HepG2 (cell line): ENCODE measurements at regions not wholly inside any gene's neighbourhood (a gene's known extent, or its start where the extent isn't known, plus 50 kb on each side); places are given as distances from the start of the nearest gene placed in this dataset.
"Not testable (repeated sequence)": the region's sequence is repeated elsewhere in the genome, so short reads cannot be mapped to it uniquely, and the experiment has no call there.

Source experiments
- ATAC-seq: fragments of 200-7000 bp; cut with Tn5 transposase; 3 replicates; pipeline ENCODE4 v1.9.1; 2020; ENCODE audit warnings: mild to moderate bottlenecking, moderate library complexity
- BruUV-seq: library from RNA; stranded (reverse); fragments of 400-500 nt; replicated peaks from 2 replicates; lab custom pipeline; 2021; lab: Mats Ljungman, UMichigan
- CTCF ChIA-PET: fragments of 300-600 bp; formaldehyde crosslinking; extraction: SDS; loops from one replicate; lab custom pipeline; 2021; ENCODE audit warnings: low total read pairs, inconsistent platforms, low intra/inter-chr PET ratio; lab: Yijun Ruan, JAX
- POLR2A ChIA-PET: fragments of 350-600 bp; sonication (Branson Sonifier 250); formaldehyde crosslinking; loops from one replicate; lab custom pipeline; 2020; ENCODE audit warnings: antibody characterized with exemption, inconsistent platforms; lab: Yijun Ruan, JAX
- DNase-seq: peaks from one replicate; pipeline ENCODE4 v3.0.0-alpha.2; 2015; ENCODE audit warnings: low spot score
- FAIRE-seq: peaks from 3 replicates; lab custom pipeline; 2011; peaks lifted over from hg19 to GRCh38; lab: Jason Lieb, UNC
- H2AFZ ChIP-seq: one replicate; pipeline ENCODE4 v1.6.1; 2011; ENCODE audit warnings: low read length, inconsistent platforms
- H3K27ac ChIP-seq: fragments of 300-600 bp; 3 replicates; pipeline ENCODE4 v1.8.0; 2011; ENCODE audit warnings: mixed run types, mild to moderate bottlenecking, mixed read lengths, low read length, inconsistent platforms; ENCODE audit not compliant: insufficient read depth; ENCODE audit errors: extremely low read length
- H3K27me3 ChIP-seq, 2 experiments: fragments of 200-600 bp in 1 of 2; 2 replicates in 1 of 2; 3 replicates in 1 of 2; pipeline versions ENCODE4 v1.6.0 to v1.8.0; 2011; ENCODE audit warnings: low read length in 2 of 2, mild to moderate bottlenecking in 2 of 2, moderate library complexity in 2 of 2, inconsistent platforms in 1 of 2; ENCODE audit not compliant: insufficient read depth in 2 of 2, control insufficient read depth in 1 of 2
- H3K36me3 ChIP-seq, 2 experiments: fragments of 200-600 bp in 1 of 2; replicated peaks in 1 of 2; 2 replicates in 1 of 2; 3 replicates in 1 of 2; pipeline versions ENCODE4 v1.5.1 to v1.8.0; 2011; ENCODE audit warnings: low read length in 2 of 2, inconsistent platforms in 1 of 2; ENCODE audit not compliant: insufficient read depth in 2 of 2, control insufficient read depth in 1 of 2
- H3K4me1 ChIP-seq: 2 replicates; pipeline ENCODE4 v1.5.1; 2012; ENCODE audit warnings: low read length, inconsistent platforms; ENCODE audit not compliant: insufficient read depth
- H3K4me2 ChIP-seq: 2 replicates; pipeline ENCODE4 v1.6.0; 2011; ENCODE audit warnings: low read depth, low read length, inconsistent platforms
- H3K4me3 ChIP-seq, 3 experiments: fragments of 200-600 bp in 1 of 3; sonication (generic), shearing (Covaris generic) in 1 of 3; replicated peaks in 1 of 3; 2 replicates each; pipeline ENCODE4 v1.5.1; 2011 to 2016; ENCODE audit warnings: low read length in 3 of 3, inconsistent platforms in 2 of 3, low read depth in 2 of 3, mild to moderate bottlenecking in 2 of 3, control low read depth in 1 of 3, mixed read lengths in 1 of 3; ENCODE audit not compliant: insufficient read depth in 1 of 3
- H3K79me2 ChIP-seq: one replicate; pipeline ENCODE4 v1.6.1; 2011; ENCODE audit warnings: low read length, inconsistent platforms; ENCODE audit not compliant: insufficient read depth
- H3K9ac ChIP-seq: 2 replicates; pipeline ENCODE4 v1.6.0; 2011; ENCODE audit warnings: mild to moderate bottlenecking, low read depth, low read length, inconsistent platforms; ENCODE audit not compliant: insufficient read depth
- H3K9me3 ChIP-seq: 2 replicates; pipeline ENCODE4 v1.5.1; 2012; ENCODE audit warnings: mild to moderate bottlenecking, low read length
- H4K20me1 ChIP-seq: 2 replicates; pipeline ENCODE4 v1.6.0; 2011; ENCODE audit warnings: inconsistent platforms, mild to moderate bottlenecking, low read length, moderate library complexity; ENCODE audit not compliant: insufficient read depth
- ATF7-NPFF ChIP-seq: sonication (generic); formaldehyde crosslinking; IDR thresholded peaks from 2 replicates; pipeline ENCODE4 v1.8.1; 2023; ENCODE audit warnings: mild to moderate bottlenecking, low read depth, missing genetic modification reagents, moderate library complexity
- JARID2 ChIP-seq: sonication (generic); formaldehyde crosslinking; IDR thresholded peaks from 2 replicates; pipeline ENCODE4 v1.8.1; 2023; ENCODE audit warnings: missing genetic modification reagents, inconsistent platforms; ENCODE audit not compliant: insufficient replicate concordance
- PITX1 ChIP-seq: sonication (generic); formaldehyde crosslinking; IDR thresholded peaks from 2 replicates; pipeline ENCODE4 v1.5.1; 2020; ENCODE audit warnings: mild to moderate bottlenecking, missing genetic modification reagents
- SMC3 ChIP-seq: IDR thresholded peaks from 2 replicates; pipeline ENCODE4 v1.6.1; 2011; ENCODE audit warnings: low read length, improper control_type of control experiment
- ZBED4 ChIP-seq: sonication (generic); formaldehyde crosslinking; IDR thresholded peaks from 2 replicates; pipeline ENCODE4 v1.4.0; 2020; ENCODE audit warnings: missing genetic modification reagents, borderline replicate concordance
- ZBTB21 ChIP-seq: sonication (generic); formaldehyde crosslinking; IDR thresholded peaks from 2 replicates; pipeline ENCODE4 v1.4.0; 2020; ENCODE audit warnings: missing genetic modification reagents
- ZNF251 ChIP-seq: sonication (generic); formaldehyde crosslinking; IDR thresholded peaks from 2 replicates; pipeline ENCODE4 v1.9.0; 2021; ENCODE audit warnings: mild to moderate bottlenecking, missing genetic modification reagents
- ZNF451 ChIP-seq: sonication (generic); formaldehyde crosslinking; IDR thresholded peaks from 2 replicates; pipeline ENCODE4 v1.5.0; 2020; ENCODE audit warnings: mild to moderate bottlenecking, missing genetic modification reagents
- WGBS: methylation state at CpG from one replicate; pipeline ENCODE4 v1.1.6; 2017; ENCODE audit warnings: low lambda C conversion rate; 5-methylcytosine and 5-hydroxymethylcytosine counted together
- in situ Hi-C: cut with HindIII; loops from 2 replicates; pipeline ENCODE4 v1.10.0; 2017; ENCODE audit warnings: low pct_unique_long_range_greater_than_20kb; ENCODE audit not compliant: extremely low pct_ligation_motif_present
- intact Hi-C: fragments of 100-400 bp; cut with micrococcal nuclease; formaldehyde crosslinking; loops from one replicate; pipeline ENCODE4 v1.10.0; 2022; ENCODE audit not compliant: unreplicated experiment
- TF ChIP-seq, protein P1 (sequence below): conservative IDR thresholded peaks from 2 replicates; pipeline ENCODE4 v1.6.1; 2018; ENCODE audit warnings: missing genetic modification reagents

DNA sequence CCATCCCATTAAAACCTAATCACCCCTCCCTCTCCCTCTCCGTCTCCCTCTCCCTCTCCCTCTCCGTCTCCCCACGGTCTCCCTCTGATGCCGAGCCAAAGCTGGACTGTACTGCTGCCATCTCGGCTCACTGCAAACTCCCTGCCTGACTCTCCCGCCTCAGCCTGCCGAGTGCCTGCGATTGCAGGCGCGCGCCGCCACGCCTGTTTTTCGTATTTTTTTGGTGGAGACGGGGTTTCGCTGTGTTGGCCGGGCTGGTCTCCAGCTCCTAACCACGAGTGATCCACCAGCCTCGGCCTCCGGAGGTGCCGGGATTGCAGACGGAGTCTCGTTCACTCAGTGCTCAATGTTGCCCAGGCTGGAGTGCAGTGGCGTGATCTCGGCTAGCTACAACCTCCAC is 134.6 kb upstream of the NANOS1 start:
- DNase-seq, H2AFZ ChIP-seq, H3K9ac ChIP-seq, in situ Hi-C loops, H3K27me3 ChIP-seq, H3K4me1 ChIP-seq, H4K20me1 ChIP-seq, CTCF ChIA-PET, intact Hi-C loops, ATAC-seq, H3K79me2 ChIP-seq, H3K9me3 ChIP-seq, H3K36me3 ChIP-seq, BruUV-seq, H3K27ac ChIP-seq, POLR2A ChIA-PET, H3K4me3 ChIP-seq, H3K4me2 ChIP-seq, FAIRE-seq: not testable (repeated sequence)
- WGBS = 73% methylated on average over 18 of the region's 25 CpGs

GRCh38 chr10:118900617-118901016 is 128.9 kb upstream of the NANOS1 start:
- Histone ChIP-seq H3K4me1 (no peaks in the 10 kb centered on the region), H4K20me1 (no peaks in the 10 kb centered on the region), H3K9me3 (no peaks in the 10 kb centered on the region; the same call in 1 of the 2 replicates), H3K27me3 (no peaks in the 10 kb centered on the region; a peak in 1 of 5 replicates), H3K4me2 (no peak overlapping the region), H3K27ac (no peak overlapping the region), H3K36me3 (no peaks in the 10 kb centered on the region), H3K79me2 (no peaks in the 10 kb centered on the region), H3K4me3 (no peak overlapping the region), H2AFZ (no peak overlapping the region), H3K9ac (no peak overlapping the region)
- intact Hi-C loops (no loop called here), in situ Hi-C loops (no loop called here)
- BruUV-seq = no TSS peak
- CTCF ChIA-PET = no interaction called here
- ATAC-seq (no peak), FAIRE-seq (no peak), DNase-seq (no peak)
- 73% methylated on average over 8 of the region's 9 CpGs for WGBS
- POLR2A ChIA-PET = no interaction called here
- TF ChIP-seq, protein P1, sequence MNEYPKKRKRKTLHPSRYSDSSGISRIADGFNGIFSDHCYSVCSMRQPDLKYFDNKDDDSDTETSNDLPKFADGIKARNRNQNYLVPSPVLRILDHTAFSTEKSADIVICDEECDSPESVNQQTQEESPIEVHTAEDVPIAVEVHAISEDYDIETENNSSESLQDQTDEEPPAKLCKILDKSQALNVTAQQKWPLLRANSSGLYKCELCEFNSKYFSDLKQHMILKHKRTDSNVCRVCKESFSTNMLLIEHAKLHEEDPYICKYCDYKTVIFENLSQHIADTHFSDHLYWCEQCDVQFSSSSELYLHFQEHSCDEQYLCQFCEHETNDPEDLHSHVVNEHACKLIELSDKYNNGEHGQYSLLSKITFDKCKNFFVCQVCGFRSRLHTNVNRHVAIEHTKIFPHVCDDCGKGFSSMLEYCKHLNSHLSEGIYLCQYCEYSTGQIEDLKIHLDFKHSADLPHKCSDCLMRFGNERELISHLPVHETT = no peak
- TF ChIP-seq SMC3 (no peak), ZNF451 (CRISPR knock-in tag) (no peak), ATF7-NPFF (CRISPR knock-in tag) (no peak), PITX1 (CRISPR knock-in tag) (no peak), ZNF251 (no peak), ZBED4 (no peak), ZBTB21 (no peak), JARID2 (no peak)
